IMR-90 (cell line): ENCODE measurements at regions not wholly inside any gene's neighbourhood (a gene's known extent, or its start where the extent isn't known, plus 50 kb on each side); places are given as distances from the start of the nearest gene placed in this dataset.

Experiments used
- ATAC-seq: fragments of 200-7000 bp; cut with Tn5 transposase; 2 replicates; pipeline ENCODE4 v1.9.1; 2020; ENCODE audit warnings: low read depth, mild to moderate bottlenecking, moderate library complexity
- BruUV-seq: library from RNA; stranded (reverse); fragments of 400-500 nt; replicated peaks from 2 replicates; lab custom pipeline; 2021; lab: Mats Ljungman, UMichigan
- CTCF ChIA-PET: fragments of 300-600 bp; formaldehyde crosslinking; extraction: SDS; loops from one replicate; lab custom pipeline; 2021; ENCODE audit warnings: antibody characterized with exemption; lab: Yijun Ruan, JAX
- POLR2A ChIA-PET: fragments of 300-600 bp; sonication (Branson Sonifier 250); formaldehyde crosslinking; loops from one replicate; lab custom pipeline; 2022; ENCODE audit warnings: antibody characterized with exemption; ENCODE audit not compliant: unreplicated experiment; lab: Charles Lee
- DNase-seq: peaks from one replicate; pipeline ENCODE4 v3.0.0; 2013
- H2AFZ ChIP-seq: replicated peaks from 2 replicates; pipeline ENCODE3; 2013; ENCODE audit warnings: low read length, mild to moderate bottlenecking; ENCODE audit not compliant: poor library complexity
- H2AK5ac ChIP-seq: 2 replicates; pipeline ENCODE4 v1.6.1; 2013; ENCODE audit warnings: low read depth, low read length, inconsistent platforms
- H2AK9ac ChIP-seq: replicated peaks from 2 replicates; pipeline ENCODE3; 2013; ENCODE audit warnings: mild to moderate bottlenecking, low read depth, low read length, moderate library complexity; ENCODE audit not compliant: poor library complexity
- H2BK120ac ChIP-seq: 2 replicates; pipeline ENCODE4 v1.6.1; 2013; ENCODE audit warnings: low read depth, low read length, inconsistent platforms
- H2BK15ac ChIP-seq: 3 replicates; pipeline ENCODE4 v1.6.1; 2013; ENCODE audit warnings: low read depth, low read length, inconsistent platforms
- H2BK20ac ChIP-seq: 2 replicates; pipeline ENCODE4 v1.6.1; 2013; ENCODE audit warnings: low read depth, mild to moderate bottlenecking, inconsistent platforms, low read length, moderate library complexity
- H2BK5ac ChIP-seq: 2 replicates; pipeline ENCODE4 v1.6.1; 2013; ENCODE audit warnings: mild to moderate bottlenecking, low read depth, low read length, inconsistent platforms; ENCODE audit not compliant: poor library complexity, severe bottlenecking
- H3K14ac ChIP-seq: replicated peaks from 2 replicates; pipeline ENCODE4 v1.6.1; 2013; ENCODE audit warnings: low read depth, low read length, inconsistent platforms
- H3K18ac ChIP-seq: 2 replicates; pipeline ENCODE4 v1.6.1; 2013; ENCODE audit warnings: low read depth, low read length, control low read depth
- H3K23ac ChIP-seq: 2 replicates; pipeline ENCODE4 v1.6.1; 2013; ENCODE audit warnings: low read depth, low read length, inconsistent platforms
- H3K27ac ChIP-seq: 2 replicates; pipeline ENCODE4 v1.5.1; 2013; ENCODE audit warnings: mild to moderate bottlenecking, control low read depth, low read length; ENCODE audit not compliant: insufficient read depth
- H3K27me3 ChIP-seq: 2 replicates; pipeline ENCODE4 v1.6.1; 2013; ENCODE audit warnings: low read length; ENCODE audit not compliant: control insufficient read depth, insufficient read depth
- H3K36me3 ChIP-seq: 2 replicates; pipeline ENCODE4 v1.6.1; 2013; ENCODE audit warnings: low read length, mixed read lengths; ENCODE audit not compliant: control insufficient read depth, insufficient read depth
- H3K4ac ChIP-seq: 2 replicates; pipeline ENCODE4 v1.6.1; 2013; ENCODE audit warnings: low read depth, low read length, inconsistent platforms
- H3K4me1 ChIP-seq: 2 replicates; pipeline ENCODE4 v1.6.1; 2013; ENCODE audit warnings: low read length, mixed read lengths; ENCODE audit not compliant: control insufficient read depth, insufficient read depth
- H3K4me2 ChIP-seq: 2 replicates; pipeline ENCODE4 v1.6.1; 2013; ENCODE audit warnings: low read depth, mild to moderate bottlenecking, control low read depth, low read length, moderate library complexity
- H3K4me3 ChIP-seq: 2 replicates; pipeline ENCODE4 v1.5.1; 2013; ENCODE audit warnings: low read depth, mild to moderate bottlenecking, control low read depth, low read length, moderate library complexity; ENCODE audit not compliant: insufficient read depth
- H3K56ac ChIP-seq: 2 replicates; pipeline ENCODE4 v1.6.1; 2013; ENCODE audit warnings: low read length, inconsistent platforms; ENCODE audit not compliant: insufficient read depth; ENCODE audit errors: extremely low read depth
- H3K79me1 ChIP-seq, 2 experiments: 2 replicates each; pipeline ENCODE4 v1.6.1; 2013; ENCODE audit warnings: low read length in 2 of 2, inconsistent platforms in 1 of 2, low read depth in 1 of 2
- H3K9ac ChIP-seq: 2 replicates; pipeline ENCODE4 v1.6.1; 2013; ENCODE audit warnings: low read depth, low read length, control low read depth
- H3K9me1 ChIP-seq: 2 replicates; pipeline ENCODE4 v1.6.1; 2013; ENCODE audit warnings: low read length, inconsistent platforms; ENCODE audit not compliant: insufficient read depth
- H3K9me3 ChIP-seq: 2 replicates; pipeline ENCODE4 v1.6.1; 2013; ENCODE audit warnings: low read length; ENCODE audit not compliant: control insufficient read depth, insufficient read depth
- H4K20me1 ChIP-seq: 2 replicates; pipeline ENCODE4 v1.6.1; 2013; ENCODE audit warnings: low read length, inconsistent platforms; ENCODE audit not compliant: insufficient read depth
- H4K5ac ChIP-seq: 2 replicates; pipeline ENCODE4 v1.6.1; 2013; ENCODE audit warnings: mild to moderate bottlenecking, low read depth, low read length, control low read depth
- H4K8ac ChIP-seq, 2 experiments: 2 replicates each; pipeline ENCODE4 v1.6.1; 2013; ENCODE audit warnings: low read depth in 2 of 2, low read length in 2 of 2, control low read depth in 1 of 2, inconsistent platforms in 1 of 2
- H4K91ac ChIP-seq: 2 replicates; pipeline ENCODE4 v1.6.1; 2013; ENCODE audit warnings: low read depth, low read length, inconsistent platforms; ENCODE audit not compliant: insufficient read depth
- CHD1 ChIP-seq: IDR thresholded peaks from 2 replicates; pipeline ENCODE4 v1.6.1; 2012; ENCODE audit warnings: low read depth, low read length, improper control_type of control experiment
- FOS ChIP-seq: fragments of 150-350 bp; IDR thresholded peaks from 2 replicates; pipeline ENCODE4 v1.6.1; 2016; ENCODE audit warnings: low read depth, low read length
- USF2 ChIP-seq: fragments of 150-350 bp; IDR thresholded peaks from 2 replicates; pipeline ENCODE4 v1.6.1; 2017; ENCODE audit warnings: mild to moderate bottlenecking, antibody characterized with exemption, low read length, low read depth
- dilution Hi-C: fragments of 300-500 bp; cut with HindIII; formaldehyde crosslinking; loops from one replicate; pipeline ENCODE4 v1.14.3; 2018; ENCODE audit warnings: low sequenced_read_pairs; ENCODE audit not compliant: unreplicated experiment
- in situ Hi-C: fragments of 300-500 bp; cut with MboI; formaldehyde crosslinking; loops from 3 replicates; pipeline ENCODE4 v1.14.3; 2019; ENCODE audit warnings: low sequenced_read_pairs, inconsistent platforms, mixed read lengths
- intact Hi-C: fragments of 100-400 bp; cut with micrococcal nuclease; formaldehyde crosslinking; loops from 2 replicates; pipeline ENCODE4 v1.10.0; 2022

- Histone ChIP-seq H3K14ac (no peak overlapping the region), H2AFZ (no peak overlapping the region), H2BK20ac (no peak overlapping the region), H2AK5ac (no peak overlapping the region), H2AK9ac (no peak overlapping the region), H3K9ac (no peak overlapping the region), H4K8ac (no peak overlapping the region), H2BK15ac (no peak overlapping the region), H3K27me3 (no peaks in the 10 kb centered on the region), H3K9me1 (no peaks in the 10 kb centered on the region), H3K36me3 (no peaks in the 10 kb centered on the region), H4K5ac (no peak overlapping the region), H3K4me1 (no peaks in the 10 kb centered on the region), H2BK5ac (no peak overlapping the region), H4K91ac (no peak overlapping the region), H3K18ac (no peak overlapping the region), H3K4me2 (no peak overlapping the region), H3K9me3 (no peaks in the 10 kb centered on the region), H4K20me1 (no peaks in the 10 kb centered on the region), H3K27ac (no peak overlapping the region), H2BK120ac (no peak overlapping the region), H3K23ac (no peak overlapping the region), H3K79me1 (no peaks in the 10 kb centered on the region), H3K56ac (no peak overlapping the region), H3K4ac (no peak overlapping the region), H3K4me3 (no peak overlapping the region)
- BruUV-seq: no TSS peak
- ChIA-PET POLR2A (no interaction called here), CTCF (no interaction called here)
- in situ Hi-C loops (no loop called here), intact Hi-C loops (no loop called here), dilution Hi-C loops (no loop called here)
- TF ChIP-seq USF2 (no peak), CHD1 (no peak), FOS (no peak)
- ATAC-seq (no peak), DNase-seq (no peak)
These were observed 102.1 kb upstream of the FRMD4B start for GRCh38 chr3:69488026-69488425.
